K562 (cell line): ENCODE measurements at regions not wholly inside any gene's neighbourhood (a gene's known extent, or its start where the extent isn't known, plus 50 kb on each side); places are given as distances from the start of the nearest gene placed in this dataset.

Experiments
- C11orf30 ChIP-seq: fragments of 450-650 bp; IDR thresholded peaks from 2 replicates; pipeline ENCODE4 v1.6.1; 2016; ENCODE audit warnings: low read depth, mild to moderate bottlenecking
- ESRRA ChIP-seq: fragments of 450-650 bp; IDR thresholded peaks from 2 replicates; pipeline ENCODE4 v1.6.1; 2014; ENCODE audit warnings: low read depth, mild to moderate bottlenecking, moderate library complexity, borderline replicate concordance
- MAFF ChIP-seq: IDR thresholded peaks from 2 replicates; pipeline ENCODE4 v1.6.1; 2012; ENCODE audit warnings: low read length, improper control_type of control experiment
- POLR2G ChIP-seq: fragments of 200-400 bp; formaldehyde crosslinking; IDR thresholded peaks from 2 replicates; pipeline ENCODE4 v1.6.1; 2017; ENCODE audit warnings: low read depth, mild to moderate bottlenecking, antibody characterized with exemption, low read length, moderate library complexity
- SIX5 ChIP-seq, 2 experiments: IDR thresholded peaks; 2 replicates each; pipeline ENCODE4 v1.6.1; 2011; ENCODE audit warnings: low read length in 2 of 2, borderline replicate concordance in 1 of 2, low read depth in 1 of 2, mild to moderate bottlenecking in 1 of 2, moderate library complexity in 1 of 2; ENCODE audit not compliant: insufficient read depth in 1 of 2
- SNIP1 ChIP-seq: fragments of 450-650 bp; IDR thresholded peaks from 2 replicates; pipeline ENCODE4 v1.7.1; 2017; ENCODE audit warnings: low read depth, mild to moderate bottlenecking
- ZFPM2 ChIP-seq: fragments of 250-450 bp; sonication (Bioruptor Pico); IDR thresholded peaks from 2 replicates; pipeline ENCODE4 v1.5.1; 2022; ENCODE audit warnings: mild to moderate bottlenecking
- ZNF316 ChIP-seq: fragments of 450-650 bp; IDR thresholded peaks from 2 replicates; pipeline ENCODE4 v1.6.1; 2016
- TF ChIP-seq, protein P1 (sequence below): fragments of 250-450 bp; sonication (Bioruptor Pico); IDR thresholded peaks from 2 replicates; pipeline ENCODE4 v1.8.0; 2022; ENCODE audit warnings: inconsistent platforms

DNA sequence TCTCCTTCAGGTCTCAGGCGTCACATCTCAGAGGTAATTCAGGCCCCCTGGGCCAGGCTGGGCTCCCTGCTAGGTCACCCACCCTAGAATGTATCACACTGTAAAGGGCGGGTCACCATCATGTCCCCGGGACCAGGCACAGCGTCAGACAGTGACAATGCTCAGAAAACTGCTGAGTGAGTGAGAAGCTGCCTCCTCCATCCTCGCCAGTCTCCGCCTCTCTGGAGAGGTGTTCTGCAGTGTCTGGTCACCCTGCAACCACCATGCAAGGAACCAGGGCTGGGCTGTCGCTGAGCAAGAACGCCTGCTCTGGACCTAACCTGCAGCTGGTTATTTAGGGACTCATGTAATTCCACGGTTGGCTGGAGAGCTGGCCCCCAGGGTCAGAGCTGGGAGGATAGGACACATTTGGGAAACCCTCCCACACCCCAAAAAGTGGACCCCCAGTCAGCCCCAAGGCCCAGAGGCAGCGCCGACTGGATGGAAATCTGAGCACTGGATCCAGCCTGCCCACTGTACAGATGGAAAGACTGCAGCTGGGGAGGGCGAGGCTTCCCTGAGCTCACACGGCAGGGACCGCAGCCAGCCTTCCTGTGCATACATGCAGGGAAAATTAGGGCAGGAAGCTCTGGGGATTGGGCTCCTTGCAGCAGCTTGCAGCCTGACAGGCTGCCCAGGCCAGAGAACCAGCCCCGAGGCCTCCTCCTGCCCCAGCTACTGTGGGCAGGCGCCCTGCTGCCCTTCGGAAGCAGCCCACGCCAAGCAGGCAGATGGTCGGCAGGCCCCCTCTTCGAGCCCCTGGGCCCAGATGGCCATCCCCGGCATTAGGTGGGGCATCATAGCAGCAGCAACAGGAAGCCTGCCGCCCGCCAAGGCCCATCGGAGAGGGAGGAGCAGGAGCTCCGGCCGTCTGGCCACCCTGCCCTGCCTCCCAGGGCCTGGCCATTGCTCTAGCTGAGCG is 105.4 kb upstream of the ZMIZ1 start (continued):
- TF ChIP-seq SNIP1 (no peak), ZFPM2 (CRISPR knock-in tag) (no peak), SIX5 (IDR thresholded peaks at IDR 0.05; ENCODE audit: borderline replicate concordance in 1 of 2, insufficient read depth in 1 of 2, low read depth in 1 of 2, low read length in 2 of 2) (no peak), POLR2G (no peak), ZNF316 (peak; percentile 85), MAFF (0 out of 2 replicates have a peak, but pooled peaks have one; percentile 25), ESRRA (no peak), C11orf30 (peak; percentile 78)
- TF ChIP-seq, protein P1, sequence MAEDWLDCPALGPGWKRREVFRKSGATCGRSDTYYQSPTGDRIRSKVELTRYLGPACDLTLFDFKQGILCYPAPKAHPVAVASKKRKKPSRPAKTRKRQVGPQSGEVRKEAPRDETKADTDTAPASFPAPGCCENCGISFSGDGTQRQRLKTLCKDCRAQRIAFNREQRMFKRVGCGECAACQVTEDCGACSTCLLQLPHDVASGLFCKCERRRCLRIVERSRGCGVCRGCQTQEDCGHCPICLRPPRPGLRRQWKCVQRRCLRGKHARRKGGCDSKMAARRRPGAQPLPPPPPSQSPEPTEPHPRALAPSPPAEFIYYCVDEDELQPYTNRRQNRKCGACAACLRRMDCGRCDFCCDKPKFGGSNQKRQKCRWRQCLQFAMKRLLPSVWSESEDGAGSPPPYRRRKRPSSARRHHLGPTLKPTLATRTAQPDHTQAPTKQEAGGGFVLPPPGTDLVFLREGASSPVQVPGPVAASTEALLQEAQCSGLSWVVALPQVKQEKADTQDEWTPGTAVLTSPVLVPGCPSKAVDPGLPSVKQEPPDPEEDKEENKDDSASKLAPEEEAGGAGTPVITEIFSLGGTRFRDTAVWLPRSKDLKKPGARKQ: no peak
